GM12878 (cell line): ENCODE measurements at regions not wholly inside any gene's neighbourhood (a gene's known extent, or its start where the extent isn't known, plus 50 kb on each side); places are given as distances from the start of the nearest gene placed in this dataset.

Experiments
- E2F4 ChIP-seq: IDR thresholded peaks from 2 replicates; pipeline ENCODE4 v1.6.1; 2012; ENCODE audit warnings: low read depth, low read length, improper control_type of control experiment
- GATAD2B ChIP-seq: fragments of 450-650 bp; conservative IDR thresholded peaks from 2 replicates; pipeline ENCODE4 v1.6.1; 2017; ENCODE audit warnings: low read depth, mild to moderate bottlenecking, moderate library complexity
- KAT2A ChIP-seq: conservative IDR thresholded peaks from 2 replicates; pipeline ENCODE4 v1.6.1; 2011; ENCODE audit warnings: low read depth, low read length; ENCODE audit not compliant: control insufficient read depth
- RAD51 ChIP-seq: fragments of 450-650 bp; IDR thresholded peaks from 2 replicates; pipeline ENCODE4 v1.6.1; 2016; ENCODE audit warnings: moderate library complexity, mild to moderate bottlenecking, inconsistent platforms
- ZBTB40 ChIP-seq: fragments of 450-650 bp; IDR thresholded peaks from 2 replicates; pipeline ENCODE4 v1.6.1; 2016; ENCODE audit warnings: mild to moderate bottlenecking, moderate library complexity, borderline replicate concordance
- ZNF687 ChIP-seq: fragments of 450-650 bp; IDR thresholded peaks from 2 replicates; pipeline ENCODE4 v1.6.1; 2017; ENCODE audit warnings: mild to moderate bottlenecking, moderate library complexity
- TF ChIP-seq, protein P1 (sequence below): fragments of 450-650 bp; IDR thresholded peaks from 2 replicates; pipeline ENCODE4 v1.6.1; 2017; ENCODE audit warnings: low read depth, mild to moderate bottlenecking, moderate library complexity

DNA sequence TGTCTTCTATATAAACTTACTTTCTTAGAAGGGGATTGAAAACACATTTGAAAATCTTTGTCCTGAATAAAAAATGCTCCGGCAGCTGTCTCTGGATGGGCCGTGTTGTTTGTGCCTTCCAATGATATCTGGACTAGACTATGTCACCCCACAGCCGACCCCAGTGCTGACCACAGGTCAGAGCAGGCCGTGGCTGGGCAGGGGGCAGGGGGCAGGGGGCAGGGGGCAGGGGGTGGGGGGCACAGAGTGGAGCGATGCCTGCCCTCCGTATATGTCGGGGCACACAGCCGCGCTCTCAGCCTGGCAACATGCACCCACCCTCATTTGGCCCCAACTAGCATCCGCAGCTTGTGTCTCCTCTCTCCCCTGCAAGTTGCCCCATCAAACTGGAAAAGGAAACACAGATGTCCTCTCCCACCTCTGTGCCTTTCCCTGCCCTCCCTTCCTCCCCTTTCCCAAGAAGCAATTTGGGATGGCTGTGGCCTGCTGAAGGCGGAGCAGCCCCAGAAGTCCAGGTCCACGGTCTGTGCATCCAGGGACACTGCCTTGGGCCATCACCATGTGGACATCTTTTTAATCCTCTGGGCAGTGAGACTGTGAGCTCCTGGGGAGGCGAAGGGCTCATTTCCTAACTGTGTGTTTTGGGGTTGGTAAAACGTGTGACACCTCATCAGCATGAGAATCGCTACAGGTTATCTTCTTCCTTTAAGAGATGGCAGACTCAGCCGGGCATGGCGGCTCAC, 295.7 kb upstream of the RTL1 start (continued):
- TF ChIP-seq ZBTB40 (no peak), KAT2A (no peak), ZNF687 (no peak), GATAD2B (no peak), RAD51 (no peak), E2F4 (no peak)
- TF ChIP-seq, protein P1, sequence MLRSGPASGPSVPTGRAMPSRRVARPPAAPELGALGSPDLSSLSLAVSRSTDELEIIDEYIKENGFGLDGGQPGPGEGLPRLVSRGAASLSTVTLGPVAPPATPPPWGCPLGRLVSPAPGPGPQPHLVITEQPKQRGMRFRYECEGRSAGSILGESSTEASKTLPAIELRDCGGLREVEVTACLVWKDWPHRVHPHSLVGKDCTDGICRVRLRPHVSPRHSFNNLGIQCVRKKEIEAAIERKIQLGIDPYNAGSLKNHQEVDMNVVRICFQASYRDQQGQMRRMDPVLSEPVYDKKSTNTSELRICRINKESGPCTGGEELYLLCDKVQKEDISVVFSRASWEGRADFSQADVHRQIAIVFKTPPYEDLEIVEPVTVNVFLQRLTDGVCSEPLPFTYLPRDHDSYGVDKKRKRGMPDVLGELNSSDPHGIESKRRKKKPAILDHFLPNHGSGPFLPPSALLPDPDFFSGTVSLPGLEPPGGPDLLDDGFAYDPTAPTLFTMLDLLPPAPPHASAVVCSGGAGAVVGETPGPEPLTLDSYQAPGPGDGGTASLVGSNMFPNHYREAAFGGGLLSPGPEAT = no peak
